CD4-positive, CD25-positive, alpha-beta regulatory T cell (primary cell): ENCODE measurements at regions not wholly inside any gene's neighbourhood (a gene's known extent, or its start where the extent isn't known, plus 50 kb on each side); places are given as distances from the start of the nearest gene placed in this dataset.

Source experiments
- ATAC-seq, 2 donors: fragments of 150-1000 bp; cut with Tn5 transposase; one replicate each; pipeline ENCODE4 v1.10.0; 2021; ENCODE audit warnings: low read depth in 2 of 2, moderate number of reproducible peaks in 2 of 2, moderate library complexity in 1 of 2
- DNase-seq, 3 donors: peaks; one replicate each; pipeline versions ENCODE4 v3.0.0 to v3.0.0-alpha.2; 2012 to 2022; ENCODE audit warnings: mixed read lengths in 1 of 3
- H3K27ac ChIP-seq: one replicate; pipeline ENCODE4 v1.7.0; 2013; ENCODE audit warnings: mild to moderate bottlenecking, low read length; ENCODE audit not compliant: insufficient read depth, poor library complexity, severe bottlenecking
- H3K27me3 ChIP-seq: one replicate; pipeline ENCODE4 v1.7.0; 2013; ENCODE audit warnings: low read length; ENCODE audit not compliant: control insufficient read depth, insufficient read depth
- H3K36me3 ChIP-seq: one replicate; pipeline ENCODE4 v1.7.0; 2013; ENCODE audit warnings: mild to moderate bottlenecking, low read length, moderate library complexity; ENCODE audit not compliant: control insufficient read depth, insufficient read depth
- H3K4me1 ChIP-seq: 2 replicates; pipeline ENCODE4 v1.7.0; 2013; ENCODE audit warnings: mild to moderate bottlenecking, low read length; ENCODE audit not compliant: insufficient read depth, control insufficient read depth, poor library complexity, severe bottlenecking
- H3K4me3 ChIP-seq: one replicate; pipeline ENCODE4 v1.7.0; 2013; ENCODE audit warnings: low read depth, mild to moderate bottlenecking, low read length, moderate library complexity
- H3K9me3 ChIP-seq, 2 experiments: 1 replicate in 1 of 2; 2 replicates in 1 of 2; pipeline ENCODE4 v1.7.0; 2013; ENCODE audit warnings: low read length in 2 of 2, mild to moderate bottlenecking in 1 of 2, moderate library complexity in 1 of 2; ENCODE audit not compliant: control insufficient read depth in 2 of 2
- H3K27ac Mint-ChIP-seq, 3 donors: one replicate each; pipeline ENCODE4 v1.8.0; 2020 to 2022; ENCODE audit warnings: mild to moderate bottlenecking in 3 of 3, mixed read lengths in 3 of 3, moderate library complexity in 2 of 3
- H3K27me3 Mint-ChIP-seq: one replicate; pipeline ENCODE4 v1.8.0; 2022; ENCODE audit warnings: mild to moderate bottlenecking, mixed read lengths
- H3K36me3 Mint-ChIP-seq: one replicate; pipeline ENCODE4 v1.8.0; 2020; ENCODE audit warnings: mixed read lengths
- H3K4me1 Mint-ChIP-seq, 4 donors: one replicate each; pipeline ENCODE4 v1.8.0; 2020 to 2022; ENCODE audit warnings: mixed read lengths in 4 of 4, mild to moderate bottlenecking in 1 of 4
- H3K4me3 Mint-ChIP-seq, 4 donors: one replicate each; pipeline ENCODE4 v1.8.0; 2020 to 2022; ENCODE audit warnings: mild to moderate bottlenecking in 4 of 4, mixed read lengths in 4 of 4, moderate library complexity in 3 of 4
- H3K9me3 Mint-ChIP-seq, 7 donors: one replicate each; pipeline ENCODE4 v1.8.0; 2020 to 2022; ENCODE audit warnings: mixed read lengths in 7 of 7, mild to moderate bottlenecking in 3 of 7, moderate library complexity in 2 of 7

- Histone ChIP-seq H3K9me3 (no peaks in the 10 kb centered on the region), H3K27ac (no peak overlapping the region), H3K36me3 (no peaks in the 10 kb centered on the region), H3K4me1 (no peaks in the 10 kb centered on the region), H3K4me3 (no peak overlapping the region), H3K27me3 (no peaks in the 10 kb centered on the region)
- Mint-ChIP-seq H3K4me3 (no peak overlapping the region), H3K36me3 (no peaks in the 10 kb centered on the region), H3K27me3 (no peaks in the 10 kb centered on the region), H3K27ac (no peak overlapping the region), H3K9me3 (peaks cover 0 to 3% (median 0%) of the 10 kb centered on the region in 7 donors), H3K4me1 (no peaks in the 10 kb centered on the region)
- DNase-seq (no peak), ATAC-seq (no peak)
These were observed 239.4 kb downstream of the COL4A1 start for GRCh38 chr13:110067355-110068175.

DNA sequence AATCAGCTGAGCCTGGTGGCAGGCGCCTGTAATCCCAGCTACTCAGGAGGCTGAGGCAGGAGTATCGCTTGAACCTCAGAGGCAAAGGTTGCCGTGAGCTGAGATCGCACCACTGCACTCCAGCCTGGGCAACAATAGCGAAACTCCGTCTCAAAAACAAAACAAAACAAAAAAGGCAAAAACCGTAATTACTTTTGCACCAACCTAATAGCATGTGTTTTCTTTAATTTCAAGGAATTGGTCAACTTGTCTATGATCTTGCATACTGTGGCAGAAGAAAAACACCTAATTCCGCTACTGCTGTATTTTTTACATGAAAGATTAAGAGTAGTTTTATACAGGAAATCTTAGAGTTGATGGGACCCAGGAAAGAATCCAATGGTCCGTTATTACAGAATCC, 241.2 kb downstream of the COL4A1 start:
- H3K4me1 ChIP-seq: no peaks in the 10 kb centered on the region
- DNase-seq: no peak
- Mint-ChIP-seq H3K36me3 (no peaks in the 10 kb centered on the region), H3K9me3 (peaks cover 0 to 3% (median 0%) of the 10 kb centered on the region in 7 donors), H3K27me3 (no peaks in the 10 kb centered on the region), H3K27ac (no peak overlapping the region), H3K4me3 (no peak overlapping the region), H3K4me1 (peaks cover 0 to 1% (median 0%) of the 10 kb centered on the region in 4 donors)
- H3K27ac ChIP-seq: no peak overlapping the region
- no peak for ATAC-seq
- H3K36me3 ChIP-seq: no peaks in the 10 kb centered on the region
- no peaks in the 10 kb centered on the region for H3K27me3 ChIP-seq
- H3K9me3 ChIP-seq: no peaks in the 10 kb centered on the region
- no peak overlapping the region for H3K4me3 ChIP-seq

DNA sequence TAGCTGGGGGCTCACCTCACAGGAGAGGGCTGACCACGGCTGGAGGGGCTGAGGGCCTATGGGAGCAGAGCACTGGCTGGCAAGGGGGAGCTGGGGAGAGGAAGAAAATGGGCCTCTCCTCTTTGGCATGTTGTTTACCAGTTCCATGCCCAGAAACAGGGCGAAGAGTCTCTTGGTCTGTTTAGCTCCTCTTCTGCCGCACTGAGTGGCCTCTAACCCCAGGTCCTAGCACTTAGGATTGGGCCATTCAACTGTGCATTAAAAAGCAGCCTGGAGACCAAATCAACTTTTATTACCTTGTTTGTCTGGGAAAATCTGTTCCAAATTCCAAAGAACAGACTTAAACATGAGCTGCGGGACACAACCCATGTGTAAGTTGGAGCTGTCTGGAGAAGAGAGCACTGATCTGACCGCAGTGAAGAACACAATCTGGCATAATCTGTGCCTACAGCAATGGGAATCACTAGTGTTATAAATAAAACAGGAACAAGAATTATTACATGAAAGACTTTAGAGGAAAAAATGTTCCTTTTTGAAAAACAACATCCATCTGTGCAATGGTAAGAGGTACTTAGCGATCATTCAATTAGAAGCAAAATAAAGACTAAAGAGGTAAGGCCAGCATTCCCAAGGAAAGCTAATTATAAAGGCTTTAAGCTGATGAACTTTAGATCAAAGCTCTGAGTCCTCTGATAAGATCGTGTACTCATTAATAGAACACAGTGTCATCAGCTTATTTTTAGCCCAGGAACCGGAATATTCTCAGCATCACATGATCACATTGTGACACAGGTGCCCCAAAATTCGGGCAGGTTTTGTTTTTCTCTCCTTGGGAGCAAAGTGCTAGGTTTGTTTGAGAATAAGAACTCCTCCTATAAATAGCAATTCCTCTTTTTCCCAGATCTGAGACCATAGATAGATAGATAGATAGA, 243.2 kb downstream of the COL4A1 start:
- no peak overlapping the region for H3K27ac Mint-ChIP-seq
- no peaks in the 10 kb centered on the region for H3K36me3 Mint-ChIP-seq
- Histone ChIP-seq H3K27me3 (no peaks in the 10 kb centered on the region), H3K4me1 (no peaks in the 10 kb centered on the region), H3K9me3 (no peaks in the 10 kb centered on the region), H3K36me3 (no peaks in the 10 kb centered on the region), H3K27ac (no peak overlapping the region), H3K4me3 (no peak overlapping the region)
- peaks cover 0 to 1% (median 0%) of the 10 kb centered on the region in 4 donors for H3K4me1 Mint-ChIP-seq
- H3K9me3 Mint-ChIP-seq: peaks cover 0 to 3% (median 0%) of the 10 kb centered on the region in 7 donors
- H3K4me3 Mint-ChIP-seq: no peak overlapping the region
- no peaks in the 10 kb centered on the region for H3K27me3 Mint-ChIP-seq
- ATAC-seq: no peak
- no peak for DNase-seq

- Mint-ChIP-seq H3K36me3 (no peaks in the 10 kb centered on the region), H3K4me1 (peaks cover 0 to 1% (median 0%) of the 10 kb centered on the region in 4 donors), H3K4me3 (no peak overlapping the region), H3K27ac (no peak overlapping the region), H3K27me3 (no peaks in the 10 kb centered on the region), H3K9me3 (peaks cover 0 to 3% (median 0%) of the 10 kb centered on the region in 7 donors)
- DNase-seq (no peak), ATAC-seq (no peak)
- H3K27ac ChIP-seq: no peak overlapping the region
- H3K36me3 ChIP-seq: no peaks in the 10 kb centered on the region
- H3K9me3 ChIP-seq: no peaks in the 10 kb centered on the region
- no peaks in the 10 kb centered on the region for H3K4me1 ChIP-seq
- H3K27me3 ChIP-seq: no peaks in the 10 kb centered on the region
- H3K4me3 ChIP-seq: no peak overlapping the region
These were observed 244.0 kb downstream of the COL4A1 start for GRCh38 chr13:110062777-110063442.

GRCh38 chr13:110062077-110062776, 244.7 kb downstream of the COL4A1 start:
- no peak for ATAC-seq
- Histone ChIP-seq H3K9me3 (no peaks in the 10 kb centered on the region), H3K27me3 (no peaks in the 10 kb centered on the region), H3K36me3 (no peaks in the 10 kb centered on the region), H3K4me3 (no peak overlapping the region), H3K27ac (no peak overlapping the region), H3K4me1 (no peaks in the 10 kb centered on the region)
- Mint-ChIP-seq H3K27me3 (no peaks in the 10 kb centered on the region), H3K9me3 (peaks cover 0 to 2% (median 0%) of the 10 kb centered on the region in 7 donors), H3K4me3 (no peak overlapping the region), H3K4me1 (peaks cover 0 to 1% (median 0%) of the 10 kb centered on the region in 4 donors), H3K27ac (no peak overlapping the region), H3K36me3 (no peaks in the 10 kb centered on the region)
- DNase-seq: no peak

- Histone ChIP-seq H3K27ac (no peak overlapping the region), H3K4me3 (no peak overlapping the region), H3K9me3 (no peaks in the 10 kb centered on the region), H3K36me3 (no peaks in the 10 kb centered on the region), H3K4me1 (no peaks in the 10 kb centered on the region), H3K27me3 (no peaks in the 10 kb centered on the region)
- H3K36me3 Mint-ChIP-seq: no peaks in the 10 kb centered on the region
- H3K27me3 Mint-ChIP-seq: no peaks in the 10 kb centered on the region
- no peak for DNase-seq
- peaks cover 0 to 2% (median 0%) of the 10 kb centered on the region in 7 donors for H3K9me3 Mint-ChIP-seq
- no peak overlapping the region for H3K27ac Mint-ChIP-seq
- no peak for ATAC-seq
- no peak overlapping the region for H3K4me3 Mint-ChIP-seq
- peaks cover 0 to 1% (median 0%) of the 10 kb centered on the region in 4 donors for H3K4me1 Mint-ChIP-seq
These were observed 245.7 kb downstream of the COL4A1 start for GRCh38 chr13:110061270-110061669.

- H3K4me3 Mint-ChIP-seq: no peak overlapping the region
- DNase-seq (no peak), ATAC-seq (no peak)
- no peaks in the 10 kb centered on the region for H3K27me3 Mint-ChIP-seq
- peaks cover 0 to 1% (median 0%) of the 10 kb centered on the region in 4 donors for H3K4me1 Mint-ChIP-seq
- H3K27ac Mint-ChIP-seq: no peak overlapping the region
- Histone ChIP-seq H3K27me3 (no peaks in the 10 kb centered on the region), H3K9me3 (no peaks in the 10 kb centered on the region), H3K4me1 (no peaks in the 10 kb centered on the region), H3K4me3 (no peak overlapping the region), H3K27ac (no peak overlapping the region), H3K36me3 (no peaks in the 10 kb centered on the region)
- no peaks in the 10 kb centered on the region for H3K36me3 Mint-ChIP-seq
- H3K9me3 Mint-ChIP-seq: peaks cover 0 to 5% (median 0%) of the 10 kb centered on the region in 7 donors
These were observed 249.9 kb downstream of the COL4A1 start for GRCh38 chr13:110057052-110057451.
